ENCODE measurements at regions not wholly inside any gene's neighbourhood (a gene's known extent, or its start where the extent isn't known, plus 50 kb on each side); places are given as distances from the start of the nearest gene placed in this dataset.

DNA sequence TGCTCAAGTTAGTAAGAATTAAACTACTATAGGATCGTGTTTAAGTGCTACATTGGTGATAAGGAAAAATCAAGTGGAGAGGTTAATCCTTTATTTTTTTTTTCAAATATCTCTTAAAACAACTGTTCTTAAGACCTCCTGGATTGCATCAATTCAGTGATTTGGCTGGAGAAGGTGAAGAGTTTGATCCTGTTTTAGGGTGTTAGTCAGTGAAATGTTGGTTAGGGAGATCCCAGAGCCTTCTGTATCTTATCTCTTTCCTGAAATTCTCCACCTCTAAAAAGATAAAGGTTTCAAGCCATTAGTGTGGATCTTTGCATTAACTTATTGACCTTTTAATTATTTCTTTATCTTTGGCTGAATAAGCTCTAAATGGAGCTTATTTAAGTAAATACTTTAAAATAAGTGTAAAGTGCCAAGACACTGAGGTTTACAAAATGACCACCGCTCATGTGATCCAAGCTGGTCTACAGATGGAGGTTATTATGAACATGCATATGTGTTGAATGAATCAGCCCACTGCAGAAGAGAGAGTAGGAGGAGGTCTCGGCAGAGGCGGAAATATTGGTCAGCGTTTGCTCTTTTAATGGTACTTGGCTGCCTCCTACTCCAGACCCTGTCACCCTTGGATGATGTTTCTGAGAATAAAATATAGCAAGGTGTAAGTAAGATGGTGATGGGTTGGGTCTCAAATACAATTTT is 51.8 kb upstream of the BMPER start:
- H3K36me3 ChIP-seq (replicated peaks; ENCODE audit: control insufficient read depth, insufficient read depth, low read length), result no peaks in the 10 kb centered on the region
- no peak overlapping the region for H3K4me3 ChIP-seq (ENCODE audit: insufficient read depth, low read depth, low read length)
- DNase-seq, result no peak
- no peaks in the 10 kb centered on the region for H3K27me3 ChIP-seq (ENCODE audit: control insufficient read depth, insufficient read depth, low read length)

- H3K36me3 ChIP-seq (replicated peaks; ENCODE audit: control insufficient read depth, insufficient read depth, low read length), result no peaks in the 10 kb centered on the region
- no peak for DNase-seq
- no peak overlapping the region for H3K4me3 ChIP-seq (ENCODE audit: insufficient read depth, low read depth, low read length)
- no peaks in the 10 kb centered on the region for H3K27me3 ChIP-seq (ENCODE audit: control insufficient read depth, insufficient read depth, low read length)
Observed at GRCh38 chr7:33854178-33854577, 51.2 kb upstream of the BMPER start.

DNA sequence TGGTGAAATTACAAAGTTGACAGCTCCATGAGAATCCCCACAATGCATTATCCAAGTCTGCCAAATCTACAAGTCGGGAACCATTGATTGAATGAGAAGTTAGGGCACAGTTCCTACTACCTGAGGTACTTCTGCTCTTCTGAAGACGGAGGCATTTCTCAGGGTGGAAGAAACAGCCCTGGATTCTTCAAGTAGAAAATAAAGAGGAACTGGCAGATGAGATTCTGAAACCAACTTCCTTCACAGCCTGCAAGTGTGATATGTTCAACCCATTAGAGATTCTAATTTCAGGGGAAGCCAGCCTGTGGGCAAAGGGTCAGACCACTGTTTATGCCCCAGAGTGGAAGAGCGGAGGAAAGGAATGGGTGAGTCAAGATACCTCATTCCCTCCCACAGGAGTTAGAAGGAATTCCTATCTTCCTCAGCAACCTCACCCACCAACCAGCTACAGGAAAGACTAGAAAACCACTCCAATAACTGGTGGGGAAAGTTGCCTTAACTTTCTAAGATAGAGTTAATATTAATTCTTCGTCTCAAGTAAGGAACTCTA is 50.5 kb upstream of the BMPER start:
- H3K36me3 ChIP-seq (replicated peaks; ENCODE audit: control insufficient read depth, insufficient read depth, low read length), result no peaks in the 10 kb centered on the region
- no peaks in the 10 kb centered on the region for H3K27me3 ChIP-seq (ENCODE audit: control insufficient read depth, insufficient read depth, low read length)
- no peak for DNase-seq
- no peak overlapping the region for H3K4me3 ChIP-seq (ENCODE audit: insufficient read depth, low read depth, low read length)

Measured in H7 (cell line).